ENCODE measurements at regions not wholly inside any gene's neighbourhood (a gene's known extent, or its start where the extent isn't known, plus 50 kb on each side); places are given as distances from the start of the nearest gene placed in this dataset.

DNA sequence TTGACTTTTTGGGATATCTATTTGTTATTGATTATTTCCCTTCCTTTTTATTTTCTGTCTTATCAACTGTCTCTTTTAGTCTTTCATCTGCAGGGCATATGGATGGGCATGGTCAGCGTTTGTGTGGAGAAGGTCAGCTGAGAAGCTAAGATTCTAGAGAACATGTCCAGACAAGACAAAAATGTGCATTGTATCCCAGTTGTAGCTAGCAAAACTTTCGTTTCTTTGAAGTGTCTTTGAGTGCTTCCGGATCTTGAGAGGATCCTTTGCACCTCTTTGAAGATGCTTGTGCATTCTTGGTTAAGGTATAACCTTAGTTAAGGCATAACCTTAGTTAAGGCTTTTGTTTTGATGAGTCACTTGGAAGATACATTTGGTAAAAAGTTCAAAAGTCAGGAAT is 329.9 kb upstream of the LRRC4C start:
- TF ChIP-seq CTCF (IDR thresholded peaks at IDR 0.05) (no peak), POLR2A (IDR thresholded peaks at IDR 0.05) (no peak)

All from esophagus squamous epithelium (tissue), 4 donors.